Suprapubic skin (tissue), 4 donors: ENCODE measurements at regions not wholly inside any gene's neighbourhood (a gene's known extent, or its start where the extent isn't known, plus 50 kb on each side); places are given as distances from the start of the nearest gene placed in this dataset.

Experiments used
- POLR2A ChIP-seq, 2 donors: fragments of 450-650 bp; IDR thresholded peaks; one replicate each; pipeline ENCODE4 v1.6.1; 2017; ENCODE audit warnings: antibody characterized with exemption in 2 of 2, mild to moderate bottlenecking in 2 of 2, moderate library complexity in 2 of 2
- POLR2AphosphoS5 ChIP-seq, 3 donors: sonication (generic); formaldehyde crosslinking; IDR thresholded peaks; one replicate each; pipeline ENCODE4 v1.6.1; 2017; ENCODE audit warnings: antibody characterized with exemption in 3 of 3
- TF ChIP-seq, protein P1 (sequence below), 2 donors: fragments of 200-600 bp in 1 of 2; fragments of 450-650 bp in 1 of 2; sonication (generic) in 1 of 2; IDR thresholded peaks; one replicate each; pipeline ENCODE4 v1.5.1; 2016 to 2019; ENCODE audit warnings: antibody characterized with exemption in 2 of 2, mild to moderate bottlenecking in 1 of 2, moderate library complexity in 1 of 2

- TF ChIP-seq POLR2A (IDR thresholded peaks at IDR 0.05) (no peak), POLR2AphosphoS5 (IDR thresholded peaks at IDR 0.05) (no peak)
- TF ChIP-seq, protein P1, sequence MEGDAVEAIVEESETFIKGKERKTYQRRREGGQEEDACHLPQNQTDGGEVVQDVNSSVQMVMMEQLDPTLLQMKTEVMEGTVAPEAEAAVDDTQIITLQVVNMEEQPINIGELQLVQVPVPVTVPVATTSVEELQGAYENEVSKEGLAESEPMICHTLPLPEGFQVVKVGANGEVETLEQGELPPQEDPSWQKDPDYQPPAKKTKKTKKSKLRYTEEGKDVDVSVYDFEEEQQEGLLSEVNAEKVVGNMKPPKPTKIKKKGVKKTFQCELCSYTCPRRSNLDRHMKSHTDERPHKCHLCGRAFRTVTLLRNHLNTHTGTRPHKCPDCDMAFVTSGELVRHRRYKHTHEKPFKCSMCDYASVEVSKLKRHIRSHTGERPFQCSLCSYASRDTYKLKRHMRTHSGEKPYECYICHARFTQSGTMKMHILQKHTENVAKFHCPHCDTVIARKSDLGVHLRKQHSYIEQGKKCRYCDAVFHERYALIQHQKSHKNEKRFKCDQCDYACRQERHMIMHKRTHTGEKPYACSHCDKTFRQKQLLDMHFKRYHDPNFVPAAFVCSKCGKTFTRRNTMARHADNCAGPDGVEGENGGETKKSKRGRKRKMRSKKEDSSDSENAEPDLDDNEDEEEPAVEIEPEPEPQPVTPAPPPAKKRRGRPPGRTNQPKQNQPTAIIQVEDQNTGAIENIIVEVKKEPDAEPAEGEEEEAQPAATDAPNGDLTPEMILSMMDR (IDR thresholded peaks at IDR 0.05) = no peak
Measured at GRCh38 chr22:45104313-45104712, 59.4 kb upstream of the NUP50 start.
